GM12864 (cell line): ENCODE measurements at regions not wholly inside any gene's neighbourhood (a gene's known extent, or its start where the extent isn't known, plus 50 kb on each side); places are given as distances from the start of the nearest gene placed in this dataset.

Experiments used
- DNase-seq: peaks from one replicate; pipeline ENCODE4 v3.0.0-alpha.2; 2011; ENCODE audit warnings: low read depth
- H3K4me3 ChIP-seq: 2 replicates; pipeline ENCODE4 v1.5.1; 2011; ENCODE audit warnings: mild to moderate bottlenecking, low read depth, low read length, control low read depth
- CTCF ChIP-seq: IDR thresholded peaks from 2 replicates; pipeline ENCODE4 v1.5.1; 2011; ENCODE audit warnings: low read depth, mild to moderate bottlenecking, moderate library complexity, low read length, control low read depth, inconsistent platforms; ENCODE audit errors: missing control alignments

- no peak for DNase-seq
- no peak for TF ChIP-seq CTCF
- H3K4me3 ChIP-seq, result no peak overlapping the region
Measured at GRCh38 chr5:61837788-61838187, 468.2 kb upstream of the KIF2A start.

- no peak for DNase-seq
- TF ChIP-seq CTCF, result no peak
- no peak overlapping the region for H3K4me3 ChIP-seq
Measured at GRCh38 chr5:61840361-61840760, 465.6 kb upstream of the KIF2A start.

- TF ChIP-seq CTCF, result no peak
- DNase-seq, result no peak
- no peak overlapping the region for H3K4me3 ChIP-seq
Measured at GRCh38 chr5:61842840-61843239, 463.2 kb upstream of the KIF2A start.

GRCh38 chr5:61850696-61851095 is 455.3 kb upstream of the KIF2A start:
- no peak for DNase-seq
- no peak for TF ChIP-seq CTCF
- H3K4me3 ChIP-seq, result no peak overlapping the region

- no peak overlapping the region for H3K4me3 ChIP-seq
- DNase-seq, result no peak
- no peak for TF ChIP-seq CTCF
Measured at GRCh38 chr5:61854531-61854930, 451.5 kb upstream of the KIF2A start.

GRCh38 chr5:61860978-61861377 is 445.0 kb upstream of the KIF2A start:
- peak; percentile 14 for TF ChIP-seq CTCF
- no peak for DNase-seq
- H3K4me3 ChIP-seq, result no peak overlapping the region

GRCh38 chr5:61866930-61867329 is 439.1 kb upstream of the KIF2A start:
- no peak overlapping the region for H3K4me3 ChIP-seq
- DNase-seq, result peak; percentile 13
- TF ChIP-seq CTCF, result no peak
